Stimulated activated CD8-positive, alpha-beta memory T cell treated with anti-CD3 and anti-CD28 coated beads, Interleukin-4, amount 100 ng/mL, for 48 hours (primary cell): ENCODE measurements at regions not wholly inside any gene's neighbourhood (a gene's known extent, or its start where the extent isn't known, plus 50 kb on each side); places are given as distances from the start of the nearest gene placed in this dataset.
"Not testable (repeated sequence)": the region's sequence is repeated elsewhere in the genome, so short reads cannot be mapped to it uniquely, and the experiment has no call there.

Source experiments
- DNase-seq: peaks from one replicate; pipeline ENCODE4 v3.0.0-alpha.2; 2020

DNA sequence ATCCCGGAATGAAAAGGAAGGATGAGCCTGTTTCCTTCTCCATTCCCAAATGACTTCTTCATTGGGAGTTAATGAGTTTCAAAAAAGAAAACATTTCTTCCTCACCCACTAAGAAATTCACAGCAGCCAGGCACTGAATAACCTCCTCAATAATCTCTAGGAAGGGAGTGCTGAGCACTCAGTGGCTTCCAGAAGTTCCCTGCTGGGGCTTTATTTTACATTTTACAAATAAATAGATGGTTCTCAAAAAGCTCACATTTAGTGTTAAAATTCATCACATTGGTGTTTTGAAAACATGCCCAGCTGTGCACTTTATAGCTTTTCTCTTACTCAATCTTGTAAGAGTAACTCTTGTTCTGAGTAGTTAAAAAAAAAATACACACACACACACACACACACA lies 148.9 kb upstream of the PFKP start:
- no peak for DNase-seq

DNA sequence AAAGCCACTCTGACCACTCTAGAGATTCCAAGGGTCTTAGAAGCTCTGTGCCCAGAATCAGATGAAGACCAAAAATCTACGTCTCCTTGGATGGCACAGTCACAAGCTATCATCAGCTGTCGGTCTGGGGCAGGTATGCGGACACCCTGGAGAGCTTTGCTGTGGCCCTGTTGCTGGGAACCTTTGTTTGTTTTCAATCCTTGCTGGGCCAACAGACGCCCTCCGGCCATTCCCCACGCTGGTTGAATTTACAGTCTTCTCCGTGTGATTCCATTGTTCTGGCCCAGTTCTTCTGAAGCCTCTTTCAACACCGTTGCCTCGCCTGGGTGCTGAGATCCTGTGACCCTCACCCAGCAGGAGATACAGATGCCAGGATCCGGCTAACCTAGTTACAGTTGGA lies 149.4 kb upstream of the PFKP start:
- no peak for DNase-seq

DNA sequence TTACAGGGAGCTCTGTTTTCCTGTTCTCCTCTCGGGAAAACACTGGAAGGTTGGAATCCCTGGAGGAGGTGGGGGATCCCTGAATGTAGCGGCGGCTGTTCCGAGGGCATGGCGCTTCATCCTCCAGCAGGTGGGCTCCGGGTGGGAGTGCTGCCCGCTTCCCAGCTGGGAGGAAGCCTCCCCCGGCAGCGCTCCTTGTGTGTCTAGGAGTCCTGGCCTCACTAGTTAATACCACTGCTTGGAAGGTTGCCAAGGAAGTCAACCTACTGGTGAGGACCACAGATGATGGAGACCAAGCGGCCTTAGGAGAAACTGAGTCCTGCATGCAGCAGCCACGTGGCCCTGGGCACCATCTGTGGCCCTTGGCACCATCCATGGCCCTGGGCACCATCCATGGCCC lies 151.9 kb upstream of the PFKP start:
- no peak for DNase-seq

DNA sequence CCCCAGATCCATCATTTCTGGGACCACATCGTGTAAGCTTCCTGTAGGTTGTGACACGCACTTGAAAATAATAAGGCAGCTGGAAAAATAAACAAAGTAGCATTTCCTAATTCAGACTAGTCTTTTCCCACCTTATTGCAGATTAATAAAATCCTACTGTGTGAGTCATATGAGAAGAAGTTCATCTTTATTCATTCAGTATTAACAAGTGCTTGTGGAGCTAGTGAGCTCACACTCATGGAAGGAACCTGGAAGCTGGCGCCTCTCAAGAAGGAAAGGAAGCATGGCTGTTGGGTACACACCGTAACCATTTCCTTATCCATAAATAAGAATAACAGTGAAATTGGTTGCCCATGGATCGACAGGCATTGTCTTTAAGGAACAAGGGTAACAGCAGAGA lies 152.6 kb upstream of the PFKP start:
- DNase-seq = no peak

- DNase-seq = no peak
Observed at GRCh38 chr10:2913474-2913873, 153.9 kb upstream of the PFKP start.

DNA sequence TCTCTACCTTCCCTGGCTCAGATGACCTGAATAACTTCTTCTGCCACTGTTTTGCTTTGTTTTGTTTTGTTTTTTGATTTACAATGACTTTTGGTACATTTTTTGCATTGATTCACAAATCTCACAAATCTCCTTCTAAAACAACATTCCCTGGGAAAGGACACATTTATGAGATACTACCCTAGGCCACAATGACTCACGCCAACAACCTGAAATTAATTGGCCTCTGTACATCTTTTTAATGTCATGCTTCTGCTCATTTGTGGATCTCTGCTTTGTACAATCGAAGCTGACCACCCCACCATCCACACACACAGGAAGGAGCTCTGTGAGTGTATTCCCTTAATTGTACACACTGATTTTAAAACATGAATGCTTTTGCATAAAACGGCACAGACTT lies 156.7 kb upstream of the PFKP start:
- no peak for DNase-seq

GRCh38 chr10:2909921-2910320 lies 157.4 kb upstream of the PFKP start:
- DNase-seq = no peak

GRCh38 chr10:2908851-2909630 lies 158.3 kb upstream of the PFKP start:
- DNase-seq = no peak

GRCh38 chr10:2906974-2907373 lies 160.4 kb upstream of the PFKP start:
- DNase-seq = no peak

DNA sequence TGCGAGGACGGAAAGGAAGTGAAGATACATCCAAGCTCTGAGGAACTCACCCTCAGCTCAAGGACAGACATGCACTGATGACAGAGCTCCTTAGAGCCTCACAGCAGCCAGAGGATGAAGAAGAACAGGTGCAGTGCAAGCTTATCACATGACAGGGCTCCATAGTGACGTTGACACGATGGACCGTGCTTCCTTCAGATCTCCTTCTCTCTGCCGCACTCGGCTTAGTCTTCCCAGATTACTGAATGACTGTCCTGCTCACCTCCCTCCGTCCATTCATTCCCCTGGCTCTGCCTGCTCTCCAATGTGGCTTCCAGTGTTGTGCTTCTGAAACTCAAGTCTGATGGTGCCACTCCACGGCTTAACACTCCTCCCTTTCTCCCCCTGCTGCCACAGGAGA lies 161.5 kb upstream of the PFKP start:
- no peak for DNase-seq

GRCh38 chr10:2900530-2900929 lies 166.8 kb upstream of the PFKP start:
- DNase-seq = no peak

- no peak for DNase-seq
Observed at GRCh38 chr10:2899246-2899951, 167.9 kb upstream of the PFKP start.

DNA sequence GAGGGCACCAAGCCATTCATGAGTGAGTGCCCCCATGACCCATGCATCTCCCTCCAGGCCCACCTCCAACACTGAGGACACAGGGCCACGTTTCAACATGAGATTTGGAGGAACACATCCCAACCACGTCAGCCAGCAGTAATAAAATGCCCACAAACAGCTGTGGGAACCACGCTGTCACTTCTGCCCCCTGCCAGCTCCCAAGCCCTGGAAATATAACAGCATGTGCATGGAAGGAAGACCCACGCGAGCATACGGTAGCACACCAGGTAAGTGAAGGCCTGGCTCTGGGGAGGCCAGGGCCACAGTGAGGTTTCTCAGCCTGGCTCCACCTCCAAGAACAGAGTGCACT lies 168.9 kb upstream of the PFKP start:
- no peak for DNase-seq

GRCh38 chr10:2897619-2898508 lies 169.5 kb upstream of the PFKP start:
- DNase-seq = no peak

DNA sequence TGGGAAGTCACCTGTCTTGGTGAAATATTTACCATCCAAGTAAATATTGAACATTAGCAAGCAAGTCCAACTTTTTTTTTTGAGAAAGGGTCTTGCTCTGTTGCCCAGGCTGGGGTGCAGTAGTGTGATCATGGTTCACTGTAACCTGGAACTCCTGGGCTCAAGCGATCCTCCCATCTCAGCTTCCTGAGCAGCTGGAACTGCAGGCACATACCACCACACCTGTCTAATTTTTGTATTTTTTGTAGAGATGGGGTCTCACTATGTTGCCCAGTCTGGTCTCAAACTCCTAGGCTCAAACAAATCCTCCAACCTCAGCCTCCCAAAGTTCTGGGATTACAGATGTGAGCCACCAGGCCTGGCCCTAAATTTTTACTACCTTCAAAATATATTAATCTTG lies 171.0 kb upstream of the PFKP start:
- DNase-seq = not testable (repeated sequence)

DNA sequence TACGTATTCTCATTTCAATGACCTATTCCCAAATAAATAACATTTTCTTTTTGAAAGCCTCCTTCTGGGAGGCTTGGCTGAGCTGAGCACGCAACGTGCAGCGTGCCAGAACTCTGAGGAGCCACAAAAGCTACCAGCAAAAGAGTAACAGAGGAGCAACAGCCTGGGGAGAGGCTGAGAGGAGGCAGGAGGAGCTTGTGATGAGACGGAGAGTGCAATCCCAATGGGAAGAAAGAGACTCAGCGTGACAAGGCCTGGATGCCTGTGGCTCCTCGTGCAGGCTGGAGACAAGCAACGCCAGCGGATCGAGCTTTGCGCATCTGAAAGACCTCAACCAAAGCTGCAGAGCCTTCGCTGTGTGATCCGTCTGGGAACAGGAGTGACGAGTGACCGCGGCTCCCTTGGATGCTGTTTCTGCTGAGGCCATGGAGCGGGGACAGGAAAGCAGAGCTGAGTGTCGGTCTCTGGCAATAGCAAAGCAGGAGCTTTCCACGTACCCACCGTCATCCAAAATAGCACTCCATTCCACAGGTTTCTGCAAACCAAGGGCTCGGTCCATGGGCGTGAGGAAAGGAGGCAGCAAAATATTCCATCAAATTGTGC lies 171.7 kb upstream of the PFKP start:
- no peak for DNase-seq

- no peak for DNase-seq
Observed at GRCh38 chr10:2893991-2894390, 173.4 kb upstream of the PFKP start.

DNA sequence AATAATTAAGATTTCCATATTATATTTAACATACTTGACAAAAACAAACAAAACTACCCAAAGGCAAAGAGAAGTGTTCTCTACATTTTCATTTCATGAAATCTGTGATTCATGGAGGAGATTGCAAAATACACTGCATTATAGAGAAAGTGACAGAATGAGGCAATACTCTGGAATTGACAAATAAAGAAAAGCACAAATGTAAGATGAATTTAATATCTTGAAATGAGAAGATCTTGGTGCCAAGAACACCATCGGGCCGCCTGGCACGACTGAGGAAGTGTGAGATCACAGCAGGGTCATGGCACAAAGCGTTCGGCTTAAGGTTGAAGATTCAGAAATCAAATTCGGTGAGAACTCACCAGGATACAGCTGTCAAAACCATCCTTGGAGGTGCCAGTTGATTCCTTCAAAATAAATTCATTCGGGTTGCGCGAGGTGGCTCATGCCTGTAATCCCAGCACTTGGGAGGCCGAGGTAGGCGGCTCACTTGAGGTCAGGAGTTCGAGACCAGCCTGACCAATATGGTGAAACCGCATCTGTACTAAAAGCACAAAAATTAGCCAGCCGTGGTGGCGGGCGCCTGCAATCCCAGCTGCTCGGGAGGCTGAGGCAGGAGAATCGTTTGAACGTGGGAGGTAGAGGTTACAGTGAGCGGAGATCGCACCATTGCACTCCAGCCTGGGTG lies 174.0 kb upstream of the PFKP start:
- no peak for DNase-seq

DNA sequence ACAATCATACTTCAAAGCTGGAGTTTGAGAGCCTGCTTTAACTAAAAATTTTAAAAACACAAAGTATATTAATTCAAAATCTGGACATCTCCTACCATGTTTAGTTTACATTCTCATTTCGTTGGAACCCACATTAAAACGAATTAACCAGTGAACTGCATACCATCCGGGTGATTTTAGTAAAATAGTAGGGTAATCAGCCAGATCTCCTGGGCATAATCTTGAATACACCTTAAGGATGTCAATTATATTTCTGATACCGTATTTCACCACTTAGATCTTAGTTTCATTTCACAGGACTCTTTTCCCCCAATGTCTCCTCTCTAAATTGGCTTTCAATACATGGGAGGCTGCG lies 175.6 kb upstream of the PFKP start:
- DNase-seq = no peak

DNA sequence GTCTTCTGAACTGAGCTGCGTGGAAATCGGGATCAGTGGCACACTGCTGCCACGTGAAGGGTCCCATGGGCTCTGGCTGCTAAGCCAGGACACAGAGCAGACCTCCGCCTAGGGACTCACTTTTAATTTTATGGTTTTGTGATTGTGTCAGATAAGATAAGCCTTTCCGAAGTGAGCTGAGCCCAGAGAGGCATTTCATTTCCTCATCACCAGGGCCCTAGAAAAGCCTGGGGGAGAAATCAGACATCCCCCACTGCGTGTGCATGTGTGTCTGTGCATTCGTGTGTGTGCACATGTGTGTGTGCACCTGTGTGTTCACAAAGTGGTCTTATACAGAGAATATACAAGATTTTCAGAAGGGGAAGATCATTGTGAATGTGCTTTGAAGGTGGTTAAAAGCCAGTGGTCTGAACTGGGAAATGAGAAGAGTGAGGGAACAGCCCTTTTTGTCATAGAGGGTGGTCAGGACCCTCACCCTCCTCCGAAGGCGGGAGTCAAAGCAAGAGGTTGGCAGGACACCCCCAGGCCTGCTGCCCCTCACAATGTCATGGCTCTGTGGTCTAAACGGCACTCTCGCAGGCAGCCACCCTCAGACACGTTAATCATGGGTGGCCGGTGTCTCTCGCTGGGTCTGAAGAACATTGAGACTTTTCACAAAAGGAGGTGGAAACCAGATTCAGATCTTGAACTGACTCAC lies 176.1 kb upstream of the PFKP start:
- no peak for DNase-seq

DNA sequence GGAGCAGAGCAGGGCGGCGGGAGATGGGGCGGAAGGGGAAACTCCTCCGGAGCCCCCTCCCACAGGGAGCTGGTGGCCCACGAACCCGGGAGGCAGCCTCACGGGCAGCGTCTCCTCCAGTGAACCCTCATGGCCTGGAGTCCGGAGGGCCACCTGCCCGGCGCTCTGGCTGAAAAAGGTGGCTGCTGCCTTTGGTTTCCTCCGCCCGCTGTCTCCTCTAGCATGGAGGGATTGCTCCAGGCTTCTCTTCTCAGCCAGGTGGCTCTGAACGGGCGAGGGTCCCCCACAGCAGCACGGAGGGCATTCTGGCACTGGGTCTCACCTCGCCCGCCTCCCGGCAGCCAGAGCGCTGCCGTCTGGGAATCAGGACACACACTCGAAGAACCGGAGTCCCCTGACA lies 177.3 kb upstream of the PFKP start:
- no peak for DNase-seq

GRCh38 chr10:2888403-2889004 lies 178.8 kb upstream of the PFKP start:
- DNase-seq = no peak
